Hepatocyte (in vitro differentiated cells): ENCODE measurements at regions not wholly inside any gene's neighbourhood (a gene's known extent, or its start where the extent isn't known, plus 50 kb on each side); places are given as distances from the start of the nearest gene placed in this dataset.
"Not testable (repeated sequence)": the region's sequence is repeated elsewhere in the genome, so short reads cannot be mapped to it uniquely, and the experiment has no call there.

Experiments
- DNase-seq: peaks from one replicate; pipeline ENCODE4 v3.0.0-alpha.2; 2016; ENCODE audit warnings: low spot score
- H2AFZ ChIP-seq: fragments of 200-600 bp; sonication (generic); 2 replicates; pipeline ENCODE4 v1.6.0; 2016; ENCODE audit warnings: antibody characterized with exemption, mild to moderate bottlenecking
- H3K27ac ChIP-seq: fragments of 200-600 bp; sonication (generic); 2 replicates; pipeline ENCODE4 v1.5.1; 2016; ENCODE audit warnings: mild to moderate bottlenecking
- H3K27me3 ChIP-seq: fragments of 200-600 bp; sonication (generic); 2 replicates; pipeline ENCODE4 v1.6.1; 2016
- H3K36me3 ChIP-seq: fragments of 200-600 bp; sonication (generic); replicated peaks from 2 replicates; pipeline ENCODE4 v1.5.1; 2016; ENCODE audit warnings: low read depth; ENCODE audit not compliant: insufficient read depth
- H3K4me1 ChIP-seq: fragments of 200-600 bp; sonication (generic); 2 replicates; pipeline ENCODE4 v1.5.1; 2016; ENCODE audit warnings: mild to moderate bottlenecking, moderate library complexity; ENCODE audit not compliant: insufficient read depth
- H3K4me2 ChIP-seq: fragments of 200-600 bp; sonication (generic); 2 replicates; pipeline ENCODE4 v1.6.0; 2016
- H3K4me3 ChIP-seq: fragments of 200-600 bp; sonication (generic); 2 replicates; pipeline ENCODE4 v1.5.1; 2016; ENCODE audit warnings: mild to moderate bottlenecking
- H3K79me2 ChIP-seq: fragments of 200-600 bp; sonication (generic); 2 replicates; pipeline ENCODE4 v1.6.0; 2017; ENCODE audit warnings: mild to moderate bottlenecking
- H3K9me2 ChIP-seq: fragments of 200-600 bp; sonication (generic); replicated peaks from 2 replicates; pipeline ENCODE4 v1.6.0; 2017; ENCODE audit warnings: mild to moderate bottlenecking; ENCODE audit not compliant: insufficient read depth
- H3K9me3 ChIP-seq: fragments of 200-600 bp; sonication (generic); 2 replicates; pipeline ENCODE4 v1.5.1; 2016; ENCODE audit warnings: low read depth, mild to moderate bottlenecking
- H4K20me1 ChIP-seq: fragments of 200-600 bp; sonication (generic); 2 replicates; pipeline ENCODE4 v1.6.0; 2016; ENCODE audit warnings: mild to moderate bottlenecking; ENCODE audit not compliant: insufficient read depth, poor library complexity, severe bottlenecking
- EZH2 ChIP-seq: fragments of 200-600 bp; sonication (generic); IDR thresholded peaks from 2 replicates; pipeline ENCODE4 v1.6.1; 2016; ENCODE audit warnings: antibody characterized with exemption, mild to moderate bottlenecking, borderline replicate concordance
- EZH2phosphoT487 ChIP-seq: fragments of 200-600 bp; sonication (generic); IDR thresholded peaks from one replicate; pipeline ENCODE4 v1.6.1; 2018; ENCODE audit warnings: antibody characterized with exemption, mild to moderate bottlenecking, low read depth, moderate library complexity; ENCODE audit not compliant: unreplicated experiment, severe bottlenecking
- WGBS: methylation state at CpG from one replicate; pipeline ENCODE4 v1.1.6; 2016; ENCODE audit warnings: low lambda C conversion rate; ENCODE audit errors: missing lambda C conversion rate; 5-methylcytosine and 5-hydroxymethylcytosine counted together
- TF ChIP-seq, protein P1 (sequence below): fragments of 200-600 bp; sonication (generic); IDR thresholded peaks from 2 replicates; pipeline ENCODE4 v1.5.1; 2016; ENCODE audit warnings: antibody characterized with exemption, mild to moderate bottlenecking; ENCODE audit not compliant: poor library complexity

DNA sequence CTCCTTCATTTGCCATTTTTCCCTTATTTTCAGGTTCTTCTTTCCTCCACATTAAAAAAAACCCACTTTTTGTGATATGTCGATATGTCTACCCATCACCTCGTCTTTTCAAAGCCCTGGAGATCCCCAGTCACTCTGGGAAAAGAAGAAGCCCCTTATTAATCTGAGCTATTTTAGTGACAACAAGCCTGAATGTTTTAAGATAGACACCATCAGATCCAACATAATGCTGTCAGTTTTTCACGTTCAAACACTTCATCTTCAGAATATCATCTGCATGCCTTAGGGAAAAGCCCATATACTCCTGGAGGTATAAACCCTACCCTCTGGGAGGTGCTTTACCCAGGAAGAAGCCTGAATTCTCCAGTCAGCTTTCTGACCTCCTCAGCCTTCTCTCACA is 464.0 kb upstream of the CDH4 start:
- 83% methylated on average over 3 of the region's 3 CpGs for WGBS
- Histone ChIP-seq H3K9me3 (no peaks in the 10 kb centered on the region), H3K79me2 (no peaks in the 10 kb centered on the region), H2AFZ (no peak overlapping the region), H3K4me2 (no peak overlapping the region), H3K27ac (no peak overlapping the region), H3K4me1 (no peaks in the 10 kb centered on the region), H3K27me3 (no peaks in the 10 kb centered on the region), H3K36me3 (no peaks in the 10 kb centered on the region), H4K20me1 (no peaks in the 10 kb centered on the region), H3K9me2 (no peaks in the 10 kb centered on the region), H3K4me3 (no peak overlapping the region)
- TF ChIP-seq, protein P1, sequence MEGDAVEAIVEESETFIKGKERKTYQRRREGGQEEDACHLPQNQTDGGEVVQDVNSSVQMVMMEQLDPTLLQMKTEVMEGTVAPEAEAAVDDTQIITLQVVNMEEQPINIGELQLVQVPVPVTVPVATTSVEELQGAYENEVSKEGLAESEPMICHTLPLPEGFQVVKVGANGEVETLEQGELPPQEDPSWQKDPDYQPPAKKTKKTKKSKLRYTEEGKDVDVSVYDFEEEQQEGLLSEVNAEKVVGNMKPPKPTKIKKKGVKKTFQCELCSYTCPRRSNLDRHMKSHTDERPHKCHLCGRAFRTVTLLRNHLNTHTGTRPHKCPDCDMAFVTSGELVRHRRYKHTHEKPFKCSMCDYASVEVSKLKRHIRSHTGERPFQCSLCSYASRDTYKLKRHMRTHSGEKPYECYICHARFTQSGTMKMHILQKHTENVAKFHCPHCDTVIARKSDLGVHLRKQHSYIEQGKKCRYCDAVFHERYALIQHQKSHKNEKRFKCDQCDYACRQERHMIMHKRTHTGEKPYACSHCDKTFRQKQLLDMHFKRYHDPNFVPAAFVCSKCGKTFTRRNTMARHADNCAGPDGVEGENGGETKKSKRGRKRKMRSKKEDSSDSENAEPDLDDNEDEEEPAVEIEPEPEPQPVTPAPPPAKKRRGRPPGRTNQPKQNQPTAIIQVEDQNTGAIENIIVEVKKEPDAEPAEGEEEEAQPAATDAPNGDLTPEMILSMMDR: no peak
- no peak for TF ChIP-seq EZH2phosphoT487
- no peak for TF ChIP-seq EZH2
- no peak for DNase-seq

DNA sequence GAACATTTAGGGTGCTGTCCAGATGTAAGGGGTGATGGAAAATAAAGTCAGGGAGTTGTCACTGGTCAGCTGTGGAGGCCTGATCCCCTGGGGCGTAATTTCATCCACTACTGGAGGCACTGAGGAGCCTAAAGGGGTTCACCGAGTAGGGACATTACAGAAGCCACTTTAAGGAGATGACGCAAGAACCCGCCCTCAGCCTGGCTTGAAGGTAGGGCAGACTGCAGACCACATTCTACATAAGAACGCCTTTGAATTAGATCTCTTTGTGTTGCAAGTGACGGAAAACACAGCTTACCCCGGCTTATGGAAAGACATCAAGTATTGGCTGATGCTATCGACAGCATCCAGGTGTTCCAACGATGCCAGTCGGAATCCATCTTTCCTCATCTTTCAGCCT is 462.7 kb upstream of the CDH4 start:
- Histone ChIP-seq H3K36me3 (no peaks in the 10 kb centered on the region), H3K4me2 (no peak overlapping the region), H3K4me3 (no peak overlapping the region), H3K27ac (no peak overlapping the region), H3K27me3 (no peaks in the 10 kb centered on the region), H4K20me1 (no peaks in the 10 kb centered on the region), H3K79me2 (no peaks in the 10 kb centered on the region), H3K9me2 (no peaks in the 10 kb centered on the region), H2AFZ (no peak overlapping the region), H3K9me3 (no peaks in the 10 kb centered on the region), H3K4me1 (no peaks in the 10 kb centered on the region)
- DNase-seq: no peak
- no peak for TF ChIP-seq EZH2phosphoT487
- TF ChIP-seq EZH2: no peak
- TF ChIP-seq, protein P1: no peak
- 89% methylated on average over 10 of the region's 10 CpGs for WGBS

DNA sequence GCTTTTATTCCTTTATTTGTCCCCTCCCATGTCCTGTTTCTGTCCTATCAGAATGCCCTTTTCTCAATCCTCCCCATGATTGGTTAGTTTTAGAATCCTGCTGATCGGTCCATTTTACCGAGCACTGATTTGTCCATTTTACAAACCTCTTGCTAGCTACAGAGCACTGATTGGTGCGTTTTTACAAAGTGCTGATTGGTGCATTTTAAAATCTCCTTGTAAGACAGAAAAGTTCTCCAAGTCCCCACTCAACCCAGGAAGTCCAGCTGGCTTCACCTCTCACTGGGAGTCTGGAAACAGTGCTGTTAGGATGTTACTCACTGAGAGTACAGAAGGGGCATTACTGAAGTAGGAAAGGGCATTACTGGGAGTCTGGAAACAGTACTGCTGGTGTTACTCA is 461.7 kb upstream of the CDH4 start:
- not testable (repeated sequence) for H3K27me3 ChIP-seq, H3K9me2 ChIP-seq, H3K4me1 ChIP-seq, H3K9me3 ChIP-seq, H2AFZ ChIP-seq, DNase-seq, H3K4me2 ChIP-seq, H3K79me2 ChIP-seq, H3K27ac ChIP-seq, H4K20me1 ChIP-seq, H3K36me3 ChIP-seq, H3K4me3 ChIP-seq
- 94% methylated on average over 3 of the region's 3 CpGs for WGBS

DNA sequence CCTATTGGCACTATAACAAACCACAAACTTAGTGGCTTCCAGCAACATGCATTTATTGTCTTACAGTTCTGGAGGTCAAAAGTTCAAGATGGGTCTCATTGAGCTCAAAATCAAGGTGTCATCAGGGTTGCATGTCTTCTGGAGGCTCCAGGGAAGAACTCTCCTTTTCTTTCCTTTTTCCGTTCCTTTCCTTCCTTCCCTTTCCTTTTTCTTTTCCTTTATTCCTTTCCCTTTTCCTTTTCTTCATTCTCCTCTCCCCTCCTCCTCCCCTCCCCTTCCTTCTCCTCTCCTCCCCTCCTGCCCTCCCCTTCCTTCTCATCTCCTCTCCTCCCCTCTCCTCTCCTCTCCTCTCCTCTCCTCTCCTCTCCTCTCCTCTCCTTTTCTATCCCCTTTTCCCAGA is 460.2 kb upstream of the CDH4 start:
- H3K27ac ChIP-seq: no peak overlapping the region
- no peaks in the 10 kb centered on the region for H3K36me3 ChIP-seq
- H3K79me2 ChIP-seq: no peaks in the 10 kb centered on the region
- no peaks in the 10 kb centered on the region for H3K9me2 ChIP-seq
- H3K4me2 ChIP-seq: no peak overlapping the region
- DNase-seq: no peak
- H2AFZ ChIP-seq: no peak overlapping the region
- no CpG with 5 or more reads among the region's 1 CpG for WGBS
- H3K4me3 ChIP-seq: no peak overlapping the region
- TF ChIP-seq EZH2: no peak
- TF ChIP-seq, protein P1: no peak
- no peak for TF ChIP-seq EZH2phosphoT487
- H3K9me3 ChIP-seq: no peaks in the 10 kb centered on the region
- H3K27me3 ChIP-seq: no peaks in the 10 kb centered on the region
- H3K4me1 ChIP-seq: no peaks in the 10 kb centered on the region
- no peaks in the 10 kb centered on the region for H4K20me1 ChIP-seq
